Tibial artery (tissue), 4 donors: ENCODE measurements at regions not wholly inside any gene's neighbourhood (a gene's known extent, or its start where the extent isn't known, plus 50 kb on each side); places are given as distances from the start of the nearest gene placed in this dataset.

ENCODE experiments used
- DNase-seq, 2 donors: peaks; one replicate each; pipeline ENCODE4 v3.0.0-alpha.2; 2019
- H3K27ac ChIP-seq, 2 donors: fragments of 200-600 bp; sonication (generic) in 1 of 2; 1 replicate in 1 of 2; 2 replicates in 1 of 2; pipeline ENCODE4 v1.5.1; 2018 to 2019; ENCODE audit warnings: mild to moderate bottlenecking in 1 of 2
- H3K27me3 ChIP-seq, 2 donors: fragments of 200-600 bp; sonication (generic) in 1 of 2; one replicate each; pipeline versions ENCODE4 v1.5.1 to v1.6.0; 2016 to 2019
- H3K36me3 ChIP-seq, 3 donors: fragments of 200-600 bp; sonication (generic) in 2 of 3; one replicate each; pipeline ENCODE4 v1.5.1; 2016 to 2019; ENCODE audit warnings: mild to moderate bottlenecking in 2 of 3
- H3K4me1 ChIP-seq, 4 donors: fragments of 200-600 bp; sonication (generic) in 2 of 4; 1 replicate in 3 of 4; 2 replicates in 1 of 4; pipeline ENCODE4 v1.5.1; 2016 to 2019
- H3K4me3 ChIP-seq, 2 donors: fragments of 200-600 bp; sonication (generic) in 1 of 2; 1 replicate in 1 of 2; 2 replicates in 1 of 2; pipeline ENCODE4 v1.5.1; 2018 to 2019; ENCODE audit warnings: mild to moderate bottlenecking in 2 of 2
- H3K9me3 ChIP-seq, 3 donors: fragments of 200-600 bp; sonication (generic) in 1 of 3; one replicate each; pipeline ENCODE4 v1.5.1; 2016 to 2019
- CTCF ChIP-seq, 2 experiments: fragments of 200-600 bp in 1 of 2; fragments of 450-650 bp in 1 of 2; IDR thresholded peaks; one replicate each; pipeline ENCODE4 v1.5.1; 2017 to 2019; ENCODE audit warnings: antibody characterized with exemption in 2 of 2, mild to moderate bottlenecking in 1 of 2, moderate library complexity in 1 of 2
- intact Hi-C: fragments of 100-400 bp; cut with DNase I; formaldehyde crosslinking; loops from one replicate; pipeline ENCODE4 v1.15.0; 2023; ENCODE audit warnings: low total_unique reads

DNA sequence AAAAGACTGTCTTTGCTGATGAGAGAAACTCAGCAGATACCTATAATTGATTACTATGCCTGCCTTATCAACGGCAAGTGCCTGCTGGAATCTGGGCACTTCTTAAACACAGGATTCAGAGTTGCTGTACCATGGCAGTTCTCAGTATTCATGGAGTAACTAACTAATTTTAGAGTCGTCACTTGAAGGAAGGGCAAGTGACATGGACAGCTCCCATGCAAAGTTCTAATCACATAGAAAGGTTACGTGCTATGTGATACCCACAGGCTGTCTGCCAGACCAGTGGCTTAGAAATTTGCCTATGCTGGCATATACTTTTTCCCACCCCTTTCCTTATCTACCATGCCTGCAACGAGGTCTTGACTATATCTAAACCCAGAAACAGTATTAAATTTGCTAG lies 931.1 kb upstream of the TENM3 start:
- no peaks in the 10 kb centered on the region for H3K27me3 ChIP-seq

GRCh38 chr4:181319629-181320028 lies 923.6 kb upstream of the TENM3 start:
- intact Hi-C loops, result no loop called here
- H3K4me1 ChIP-seq, result no peaks in the 10 kb centered on the region
- H3K36me3 ChIP-seq, result no peaks in the 10 kb centered on the region
- no peak overlapping the region for H3K27ac ChIP-seq
- no peak for DNase-seq
- H3K27me3 ChIP-seq, result no peaks in the 10 kb centered on the region
- H3K9me3 ChIP-seq, result no peaks in the 10 kb centered on the region
- H3K4me3 ChIP-seq, result no peak overlapping the region
- no peak for TF ChIP-seq CTCF (IDR thresholded peaks at IDR 0.05)

More for the DNA sequence above, 931.1 kb upstream of the TENM3 start:
- Histone ChIP-seq H3K36me3 (no peaks in the 10 kb centered on the region), H3K4me3 (no peak overlapping the region), H3K9me3 (no peaks in the 10 kb centered on the region), H3K4me1 (no peaks in the 10 kb centered on the region), H3K27ac (no peak overlapping the region)
- no peak for TF ChIP-seq CTCF (IDR thresholded peaks at IDR 0.05)
- intact Hi-C loops, result no loop called here
- no peak for DNase-seq

- no peak for TF ChIP-seq CTCF (IDR thresholded peaks at IDR 0.05)
- no peaks in the 10 kb centered on the region for H3K27me3 ChIP-seq
These were observed 920.1 kb upstream of the TENM3 start for GRCh38 chr4:181323061-181323460.

DNA sequence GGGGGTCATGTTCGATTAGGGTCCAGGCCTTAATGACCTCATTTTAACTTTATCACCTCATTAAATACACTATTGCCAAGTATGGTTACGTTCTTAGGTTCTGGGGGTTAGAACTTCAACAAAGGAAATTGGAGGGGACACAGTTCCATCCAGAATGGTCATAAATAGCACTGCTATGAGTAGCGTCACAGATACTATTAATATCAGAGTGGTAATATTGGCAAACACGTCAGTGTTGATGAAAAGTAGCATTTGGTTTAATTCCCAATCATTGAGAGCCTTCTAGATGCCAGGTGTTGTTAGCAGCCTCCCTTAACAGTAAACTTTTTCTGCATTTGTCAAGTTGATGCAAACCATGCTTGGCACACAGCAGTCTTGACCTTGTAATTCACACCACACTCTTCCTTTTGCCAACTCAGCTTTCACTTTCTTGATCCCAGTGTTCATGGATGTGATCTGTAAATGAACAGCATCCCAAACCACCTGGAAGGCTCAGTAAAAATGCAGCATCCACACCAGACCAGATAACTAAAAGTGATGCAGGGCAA lies 912.5 kb upstream of the TENM3 start:
- no peak overlapping the region for H3K27ac ChIP-seq
- DNase-seq, result no peak
- no peaks in the 10 kb centered on the region for H3K36me3 ChIP-seq
- no peak for TF ChIP-seq CTCF (IDR thresholded peaks at IDR 0.05)
- no peaks in the 10 kb centered on the region for H3K4me1 ChIP-seq
- intact Hi-C loops, result no loop called here
- no peak overlapping the region for H3K4me3 ChIP-seq
- H3K9me3 ChIP-seq, result no peaks in the 10 kb centered on the region
- H3K27me3 ChIP-seq, result no peaks in the 10 kb centered on the region

More at GRCh38 chr4:181323061-181323460, 920.1 kb upstream of the TENM3 start:
- intact Hi-C loops, result no loop called here
- H3K9me3 ChIP-seq, result no peaks in the 10 kb centered on the region
- no peak overlapping the region for H3K27ac ChIP-seq
- DNase-seq, result no peak
- H3K4me3 ChIP-seq, result no peak overlapping the region
- no peaks in the 10 kb centered on the region for H3K4me1 ChIP-seq
- H3K36me3 ChIP-seq, result no peaks in the 10 kb centered on the region

- H3K4me3 ChIP-seq, result no peak overlapping the region
- H3K4me1 ChIP-seq, result no peaks in the 10 kb centered on the region
- H3K9me3 ChIP-seq, result no peaks in the 10 kb centered on the region
- H3K27me3 ChIP-seq, result no peaks in the 10 kb centered on the region
- no peak overlapping the region for H3K27ac ChIP-seq
- intact Hi-C loops, result no loop called here
- no peaks in the 10 kb centered on the region for H3K36me3 ChIP-seq
- no peak for TF ChIP-seq CTCF (IDR thresholded peaks at IDR 0.05)
- no peak for DNase-seq
These were observed 912.0 kb upstream of the TENM3 start for GRCh38 chr4:181331214-181331613.

GRCh38 chr4:181345931-181346330 lies 897.3 kb upstream of the TENM3 start:
- H3K4me1 ChIP-seq, result no peaks in the 10 kb centered on the region
- H3K9me3 ChIP-seq, result no peaks in the 10 kb centered on the region
- DNase-seq, result no peak
- no peak for TF ChIP-seq CTCF (IDR thresholded peaks at IDR 0.05)
- no peaks in the 10 kb centered on the region for H3K36me3 ChIP-seq
- H3K27ac ChIP-seq, result no peak overlapping the region
- intact Hi-C loops, result no loop called here
- no peaks in the 10 kb centered on the region for H3K27me3 ChIP-seq
- no peak overlapping the region for H3K4me3 ChIP-seq
